D721Med (cell line): ENCODE measurements at regions not wholly inside any gene's neighbourhood (a gene's known extent, or its start where the extent isn't known, plus 50 kb on each side); places are given as distances from the start of the nearest gene placed in this dataset.
A peak's percentile ranks its signal among the peaks of the same experiment; 100 is the strongest.

Source experiments
- DNase-seq: peaks from one replicate; pipeline ENCODE4 v3.0.0; 2011; ENCODE audit warnings: low spot score; ENCODE audit not compliant: insufficient read length
- FAIRE-seq: peaks from 2 replicates; lab custom pipeline; 2011; peaks lifted over from hg19 to GRCh38; lab: Jason Lieb, UNC
- TF ChIP-seq, protein P1 (sequence below): IDR thresholded peaks from 2 replicates; pipeline ENCODE4 v1.5.1; 2012; ENCODE audit warnings: mild to moderate bottlenecking, control low read depth; ENCODE audit not compliant: insufficient read depth; ENCODE audit errors: missing control alignments

DNA sequence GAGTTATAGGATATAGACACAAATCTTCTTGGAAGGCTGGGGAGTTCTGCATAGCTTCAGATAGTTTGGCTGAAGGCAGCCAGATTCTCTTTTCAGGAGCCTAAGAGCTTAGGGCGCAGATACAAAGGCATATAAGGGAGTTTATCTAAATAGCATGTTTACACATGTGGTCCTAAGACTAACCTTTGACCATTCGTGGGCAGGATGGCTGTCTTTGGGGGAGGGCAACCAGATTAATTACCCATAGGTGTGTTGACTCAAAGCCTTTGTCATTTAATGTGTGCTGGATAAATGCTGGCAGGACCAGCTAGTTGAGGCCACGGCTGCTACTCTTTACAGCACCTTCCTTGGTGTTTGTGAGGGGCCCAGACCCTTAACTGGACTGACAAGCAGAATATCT, 71.8 kb downstream of the IER5 start:
- TF ChIP-seq, protein P1, sequence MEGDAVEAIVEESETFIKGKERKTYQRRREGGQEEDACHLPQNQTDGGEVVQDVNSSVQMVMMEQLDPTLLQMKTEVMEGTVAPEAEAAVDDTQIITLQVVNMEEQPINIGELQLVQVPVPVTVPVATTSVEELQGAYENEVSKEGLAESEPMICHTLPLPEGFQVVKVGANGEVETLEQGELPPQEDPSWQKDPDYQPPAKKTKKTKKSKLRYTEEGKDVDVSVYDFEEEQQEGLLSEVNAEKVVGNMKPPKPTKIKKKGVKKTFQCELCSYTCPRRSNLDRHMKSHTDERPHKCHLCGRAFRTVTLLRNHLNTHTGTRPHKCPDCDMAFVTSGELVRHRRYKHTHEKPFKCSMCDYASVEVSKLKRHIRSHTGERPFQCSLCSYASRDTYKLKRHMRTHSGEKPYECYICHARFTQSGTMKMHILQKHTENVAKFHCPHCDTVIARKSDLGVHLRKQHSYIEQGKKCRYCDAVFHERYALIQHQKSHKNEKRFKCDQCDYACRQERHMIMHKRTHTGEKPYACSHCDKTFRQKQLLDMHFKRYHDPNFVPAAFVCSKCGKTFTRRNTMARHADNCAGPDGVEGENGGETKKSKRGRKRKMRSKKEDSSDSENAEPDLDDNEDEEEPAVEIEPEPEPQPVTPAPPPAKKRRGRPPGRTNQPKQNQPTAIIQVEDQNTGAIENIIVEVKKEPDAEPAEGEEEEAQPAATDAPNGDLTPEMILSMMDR, result no peak
- no peak for DNase-seq
- FAIRE-seq, result no peak

DNA sequence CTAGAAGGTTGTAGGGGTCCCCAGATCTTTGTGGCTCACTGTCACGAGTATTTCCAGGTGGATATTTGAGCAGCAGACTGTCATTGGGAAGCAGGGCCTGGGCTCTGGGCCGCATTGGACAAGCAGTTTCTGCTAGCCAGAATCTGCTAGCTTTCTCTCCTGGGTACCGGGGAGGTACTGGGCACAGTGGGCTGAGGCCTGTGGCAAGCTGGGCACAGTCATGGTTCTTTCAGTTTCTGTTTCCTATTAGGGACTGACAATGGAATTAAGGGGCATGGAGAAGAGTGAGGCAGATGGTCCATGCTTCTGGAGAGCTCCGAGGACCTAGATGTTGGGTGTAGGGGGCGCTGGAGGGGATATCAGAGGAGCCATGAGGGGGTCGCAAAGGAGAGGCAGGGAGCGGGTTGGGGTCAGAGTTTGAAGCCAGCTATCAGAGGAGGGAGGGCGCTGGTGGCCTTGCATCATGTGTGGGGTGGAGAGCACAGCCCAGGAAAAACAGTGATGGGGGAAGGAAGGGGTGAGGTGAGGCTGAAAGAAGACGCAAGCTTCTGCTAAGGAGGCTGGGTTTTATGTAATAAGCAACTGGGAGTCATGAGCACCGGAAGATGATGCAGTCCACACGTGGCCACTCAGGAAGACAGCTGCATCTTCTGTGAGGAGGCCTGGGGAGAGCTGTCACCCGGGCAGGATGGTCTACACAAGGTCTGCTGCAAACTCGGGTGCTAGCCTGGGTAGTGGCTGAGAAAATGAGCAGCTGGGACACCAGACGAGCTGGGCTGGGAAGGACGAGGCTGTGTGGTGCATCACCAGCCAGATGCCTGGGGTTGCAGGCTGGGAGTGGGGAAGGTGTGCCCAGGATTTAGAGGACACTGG, 72.7 kb downstream of the IER5 start:
- TF ChIP-seq, protein P1, result no peak
- DNase-seq, result no peak
- FAIRE-seq, result no peak

DNA sequence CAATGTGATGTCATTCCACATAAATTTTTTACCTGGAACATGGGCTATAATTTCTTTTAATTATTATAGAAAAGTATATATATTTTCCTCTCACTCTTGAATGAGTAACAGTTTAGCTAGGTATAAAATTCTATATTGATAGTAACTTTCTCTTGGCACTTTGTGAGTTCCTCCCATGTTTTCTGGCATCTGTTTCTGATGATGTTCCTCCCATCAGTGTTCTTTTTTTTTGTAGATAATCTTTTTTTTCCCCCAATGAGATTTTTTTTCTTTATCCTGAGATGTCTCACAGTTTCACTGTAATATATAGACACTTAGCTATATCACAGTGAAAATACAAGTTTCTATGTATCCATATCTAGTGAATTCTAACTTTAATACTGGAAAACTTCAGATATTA, 75.2 kb downstream of the IER5 start:
- FAIRE-seq, result no peak
- TF ChIP-seq, protein P1, result no peak
- no peak for DNase-seq

DNA sequence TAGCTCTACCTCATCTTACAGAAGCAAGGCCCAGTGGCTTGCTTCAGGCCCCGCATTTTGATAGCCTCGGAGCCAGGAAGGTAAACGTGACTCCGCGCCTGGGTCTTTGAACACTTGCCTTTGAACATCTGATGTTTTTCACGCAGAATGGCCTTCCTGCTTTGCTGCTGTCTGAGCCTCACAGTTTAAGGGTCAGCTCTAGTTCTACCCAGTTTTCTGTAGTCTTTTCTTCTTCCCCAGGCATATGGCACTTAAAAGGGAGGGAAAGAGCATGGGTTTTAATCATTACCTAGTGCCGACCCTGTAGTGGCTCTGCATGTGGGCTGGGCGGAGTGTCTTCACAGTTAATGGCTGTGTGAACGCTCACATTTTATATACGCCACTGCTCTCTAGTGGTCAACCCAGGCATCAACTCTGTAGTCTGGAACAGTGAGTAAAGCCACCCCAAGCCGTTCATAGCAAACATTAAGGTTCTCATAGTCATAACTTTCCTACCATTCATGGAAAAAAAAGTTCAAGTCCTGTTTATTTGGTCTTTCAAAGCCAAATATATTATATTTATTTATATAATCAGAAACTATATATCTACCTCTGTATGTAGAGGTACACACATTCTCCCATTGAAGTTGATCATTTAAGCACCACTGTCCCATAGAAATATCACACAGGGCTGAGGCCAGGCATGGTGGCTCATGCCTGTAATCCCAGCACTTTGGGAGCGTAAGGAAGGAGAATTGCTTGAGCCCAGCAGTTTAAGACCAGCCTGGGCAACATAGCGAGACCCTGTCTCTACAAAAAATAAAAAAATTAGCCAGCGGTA, 78.1 kb downstream of the IER5 start:
- FAIRE-seq (peak; percentile 84), DNase-seq (peak; percentile 56)
- TF ChIP-seq, protein P1, result peak; percentile 96

DNA sequence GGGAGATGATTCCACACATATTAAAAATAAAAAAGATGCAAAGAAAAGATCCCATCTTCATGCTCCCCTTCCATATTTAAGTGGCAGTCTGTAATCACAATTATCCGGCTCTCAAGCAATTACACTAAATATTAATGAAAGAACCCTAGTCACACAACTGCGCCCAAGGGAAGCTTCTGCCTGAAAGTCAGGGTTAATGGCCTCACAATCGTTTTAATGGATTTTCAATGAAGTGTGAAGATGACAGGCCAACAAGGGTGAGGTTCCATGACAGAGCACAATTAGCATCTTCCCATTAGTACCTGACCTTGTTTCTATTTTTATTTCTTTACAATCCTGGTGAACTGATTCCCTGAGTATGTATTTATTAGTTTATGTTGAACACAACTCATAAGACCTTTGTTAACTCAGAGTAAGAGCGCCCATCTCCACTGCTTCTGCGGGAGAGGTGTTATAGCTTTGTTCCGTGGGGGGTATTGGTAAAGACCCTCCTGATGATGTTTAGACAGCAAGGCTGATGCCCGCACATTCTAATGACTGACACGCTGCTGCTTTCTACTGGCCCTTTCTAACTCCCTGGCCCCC, 80.9 kb downstream of the IER5 start:
- TF ChIP-seq, protein P1, result no peak
- FAIRE-seq (no peak), DNase-seq (no peak)

DNA sequence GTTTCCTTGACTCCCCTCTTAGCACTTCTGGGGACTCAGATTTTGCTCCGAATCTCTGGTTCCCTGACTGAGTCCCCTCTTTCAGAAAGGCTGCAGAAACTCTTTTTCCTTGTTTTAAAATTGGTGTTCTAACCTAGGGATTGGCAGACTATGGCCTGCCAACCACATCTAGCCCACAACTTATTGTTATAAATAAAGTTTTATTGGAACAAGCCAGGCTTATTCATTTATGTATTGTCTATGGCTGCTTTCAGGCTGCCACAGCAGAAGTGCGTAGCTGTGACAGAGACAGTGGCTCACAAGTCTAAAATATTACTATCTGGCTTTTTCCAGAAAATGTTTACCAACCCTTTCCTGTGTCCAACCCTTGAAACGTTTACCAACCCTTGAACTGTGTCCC, 81.7 kb downstream of the IER5 start:
- FAIRE-seq, result no peak

More for the DNA sequence above, 81.7 kb downstream of the IER5 start:
- DNase-seq, result no peak
- TF ChIP-seq, protein P1, result no peak
